ENCODE measurements at regions not wholly inside any gene's neighbourhood (a gene's known extent, or its start where the extent isn't known, plus 50 kb on each side); places are given as distances from the start of the nearest gene placed in this dataset.

DNA sequence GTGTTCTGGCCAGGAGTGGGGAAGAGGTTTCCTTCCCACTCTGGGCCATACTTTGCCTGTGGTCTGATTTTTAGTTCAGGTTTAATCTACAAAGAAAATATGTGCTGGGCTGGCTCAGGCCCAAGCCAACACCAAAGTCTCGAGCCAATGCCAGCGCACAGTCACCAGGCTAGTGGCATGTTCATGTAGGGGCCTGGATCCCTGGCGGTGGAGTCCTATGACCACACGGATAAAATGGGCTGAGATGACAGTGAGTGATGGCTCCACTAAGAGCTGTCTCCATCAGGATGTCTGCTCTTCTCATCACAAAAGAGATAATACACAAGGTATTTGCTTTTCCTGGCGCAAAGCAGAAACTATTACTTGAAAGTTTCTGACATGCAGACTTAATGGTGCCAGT is 92.9 kb upstream of the PTPN3 start:
- ChIA-PET CTCF (ENCODE audit: unreplicated experiment) (no interaction called here), POLR2A (interaction anchor here (0.9 kb wide), 1 partner anchor 11 kb away, joined by 4 read pairs; no protein-coding TSS in a partner anchor)
- H4K20me1 ChIP-seq (ENCODE audit: insufficient read depth, low read length): no peaks in the 10 kb centered on the region
- TF ChIP-seq EZH2phosphoT487 (IDR thresholded peaks at IDR 0.05; ENCODE audit: borderline replicate concordance, low read depth, low read length): no peak
- TF ChIP-seq, protein P1, sequence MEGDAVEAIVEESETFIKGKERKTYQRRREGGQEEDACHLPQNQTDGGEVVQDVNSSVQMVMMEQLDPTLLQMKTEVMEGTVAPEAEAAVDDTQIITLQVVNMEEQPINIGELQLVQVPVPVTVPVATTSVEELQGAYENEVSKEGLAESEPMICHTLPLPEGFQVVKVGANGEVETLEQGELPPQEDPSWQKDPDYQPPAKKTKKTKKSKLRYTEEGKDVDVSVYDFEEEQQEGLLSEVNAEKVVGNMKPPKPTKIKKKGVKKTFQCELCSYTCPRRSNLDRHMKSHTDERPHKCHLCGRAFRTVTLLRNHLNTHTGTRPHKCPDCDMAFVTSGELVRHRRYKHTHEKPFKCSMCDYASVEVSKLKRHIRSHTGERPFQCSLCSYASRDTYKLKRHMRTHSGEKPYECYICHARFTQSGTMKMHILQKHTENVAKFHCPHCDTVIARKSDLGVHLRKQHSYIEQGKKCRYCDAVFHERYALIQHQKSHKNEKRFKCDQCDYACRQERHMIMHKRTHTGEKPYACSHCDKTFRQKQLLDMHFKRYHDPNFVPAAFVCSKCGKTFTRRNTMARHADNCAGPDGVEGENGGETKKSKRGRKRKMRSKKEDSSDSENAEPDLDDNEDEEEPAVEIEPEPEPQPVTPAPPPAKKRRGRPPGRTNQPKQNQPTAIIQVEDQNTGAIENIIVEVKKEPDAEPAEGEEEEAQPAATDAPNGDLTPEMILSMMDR (conservative IDR thresholded peaks at IDR 0.05; ENCODE audit: low read length): no peak
- no peaks in the 10 kb centered on the region for H3K9me2 ChIP-seq (ENCODE audit: insufficient read depth, low read length)
- intact Hi-C loops (cut with micrococcal nuclease; ENCODE audit: unreplicated experiment): no loop called here
- no peaks in the 10 kb centered on the region for H3K9me3 ChIP-seq (ENCODE audit: low read length)
- no peak overlapping the region for H3K4me2 ChIP-seq (ENCODE audit: low read length)
- no peak overlapping the region for H3K4me3 ChIP-seq (ENCODE audit: low read depth, low read length, poor library complexity, severe bottlenecking)
- no peak for DNase-seq (ENCODE audit: low spot score)
- H3K27ac ChIP-seq (ENCODE audit: low read depth, low read length, poor library complexity, severe bottlenecking): no peak overlapping the region
- no peaks in the 10 kb centered on the region for H3K4me1 ChIP-seq (ENCODE audit: insufficient read depth, low read length, poor library complexity, severe bottlenecking)
- H3K36me3 ChIP-seq (ENCODE audit: insufficient read depth, low read length): no peaks in the 10 kb centered on the region
- H2AFZ ChIP-seq (ENCODE audit: low read length): no peak overlapping the region
- no TSS peak for BruUV-seq (replicated peaks)
- no peaks in the 10 kb centered on the region for H3K79me2 ChIP-seq (ENCODE audit: insufficient read depth, low read depth, low read length)

DNA sequence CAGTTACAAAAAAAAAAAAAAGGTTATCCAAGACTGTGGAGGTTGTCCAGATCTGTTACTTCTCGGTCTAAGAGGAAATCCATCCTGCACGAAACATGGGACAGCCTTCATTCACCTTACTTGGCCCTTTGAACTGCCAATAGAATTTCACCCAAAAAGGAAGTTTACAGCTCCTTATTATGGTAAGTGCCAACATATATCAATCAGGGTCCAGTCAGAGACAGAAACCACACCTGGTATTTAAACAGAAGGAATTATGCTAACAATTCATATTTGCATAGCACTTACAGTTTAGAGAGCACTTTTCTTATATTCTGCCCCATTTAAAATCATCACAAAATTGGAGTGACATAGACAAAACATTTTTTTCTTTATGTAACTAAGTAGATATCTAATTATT is 93.6 kb upstream of the PTPN3 start:
- Histone ChIP-seq H3K9me2 (ENCODE audit: insufficient read depth, low read length) (no peaks in the 10 kb centered on the region), H3K27ac (ENCODE audit: low read depth, low read length, poor library complexity, severe bottlenecking) (no peak overlapping the region), H3K9me3 (ENCODE audit: low read length) (no peaks in the 10 kb centered on the region), H3K79me2 (ENCODE audit: insufficient read depth, low read depth, low read length) (no peaks in the 10 kb centered on the region), H3K4me1 (ENCODE audit: insufficient read depth, low read length, poor library complexity, severe bottlenecking) (no peaks in the 10 kb centered on the region), H3K4me2 (ENCODE audit: low read length) (no peak overlapping the region), H3K36me3 (ENCODE audit: insufficient read depth, low read length) (no peaks in the 10 kb centered on the region), H2AFZ (ENCODE audit: low read length) (no peak overlapping the region), H4K20me1 (ENCODE audit: insufficient read depth, low read length) (no peaks in the 10 kb centered on the region), H3K4me3 (ENCODE audit: low read depth, low read length, poor library complexity, severe bottlenecking) (no peak overlapping the region)
- no peak for DNase-seq (ENCODE audit: low spot score)
- CTCF ChIA-PET (ENCODE audit: unreplicated experiment): no interaction called here
- POLR2A ChIA-PET: interaction anchor here (0.9 kb wide), 1 partner anchor 11 kb away, joined by 4 read pairs; no protein-coding TSS in a partner anchor
- intact Hi-C loops (cut with micrococcal nuclease; ENCODE audit: unreplicated experiment): no loop called here
- BruUV-seq (replicated peaks): no TSS peak
- TF ChIP-seq, protein P1 (conservative IDR thresholded peaks at IDR 0.05; ENCODE audit: low read length): no peak
- TF ChIP-seq EZH2phosphoT487 (IDR thresholded peaks at IDR 0.05; ENCODE audit: borderline replicate concordance, low read depth, low read length): no peak

DNA sequence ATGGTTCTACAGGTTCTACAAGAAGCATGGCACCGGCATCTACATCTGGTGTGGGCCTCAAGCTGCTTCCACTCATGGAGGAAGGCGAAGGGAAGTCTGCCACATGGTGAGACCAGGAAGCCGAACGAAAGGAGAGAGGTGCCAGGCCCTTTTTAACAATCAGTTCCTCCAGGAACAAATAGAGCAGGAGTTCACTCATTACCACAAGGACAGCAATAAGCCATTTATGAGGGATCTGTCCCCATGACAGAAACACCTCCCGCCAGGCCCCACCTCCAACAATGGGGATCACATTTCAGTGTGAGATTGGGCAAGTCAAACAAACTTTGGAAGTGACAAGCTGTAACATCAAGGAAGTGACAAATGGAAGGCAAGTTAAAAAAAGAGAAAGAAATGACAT is 95.5 kb upstream of the PTPN3 start:
- intact Hi-C loops (cut with micrococcal nuclease; ENCODE audit: unreplicated experiment): no loop called here
- CTCF ChIA-PET (ENCODE audit: unreplicated experiment): no interaction called here

More for the DNA sequence above, 95.5 kb upstream of the PTPN3 start:
- H4K20me1 ChIP-seq (ENCODE audit: insufficient read depth, low read length): no peaks in the 10 kb centered on the region
- H3K9me2 ChIP-seq (ENCODE audit: insufficient read depth, low read length): no peaks in the 10 kb centered on the region
- no peaks in the 10 kb centered on the region for H3K4me1 ChIP-seq (ENCODE audit: insufficient read depth, low read length, poor library complexity, severe bottlenecking)
- DNase-seq (ENCODE audit: low spot score): no peak
- no peak overlapping the region for H2AFZ ChIP-seq (ENCODE audit: low read length)
- no TSS peak for BruUV-seq (replicated peaks)
- POLR2A ChIA-PET: no interaction called here
- no peak for TF ChIP-seq EZH2phosphoT487 (IDR thresholded peaks at IDR 0.05; ENCODE audit: borderline replicate concordance, low read depth, low read length)
- TF ChIP-seq, protein P1 (conservative IDR thresholded peaks at IDR 0.05; ENCODE audit: low read length): no peak
- no peak overlapping the region for H3K4me3 ChIP-seq (ENCODE audit: low read depth, low read length, poor library complexity, severe bottlenecking)
- H3K27ac ChIP-seq (ENCODE audit: low read depth, low read length, poor library complexity, severe bottlenecking): no peak overlapping the region
- no peaks in the 10 kb centered on the region for H3K79me2 ChIP-seq (ENCODE audit: insufficient read depth, low read depth, low read length)
- no peaks in the 10 kb centered on the region for H3K36me3 ChIP-seq (ENCODE audit: insufficient read depth, low read length)
- H3K4me2 ChIP-seq (ENCODE audit: low read length): no peak overlapping the region
- H3K9me3 ChIP-seq (ENCODE audit: low read length): no peaks in the 10 kb centered on the region
